GM19193 (cell line): ENCODE measurements at regions not wholly inside any gene's neighbourhood (a gene's known extent, or its start where the extent isn't known, plus 50 kb on each side); places are given as distances from the start of the nearest gene placed in this dataset.

ENCODE experiments used
- POLR2A ChIP-seq: IDR thresholded peaks from 4 replicates; pipeline ENCODE4 v1.6.1; 2011; ENCODE audit not compliant: insufficient read depth, insufficient read length; ENCODE audit errors: extremely low read depth

DNA sequence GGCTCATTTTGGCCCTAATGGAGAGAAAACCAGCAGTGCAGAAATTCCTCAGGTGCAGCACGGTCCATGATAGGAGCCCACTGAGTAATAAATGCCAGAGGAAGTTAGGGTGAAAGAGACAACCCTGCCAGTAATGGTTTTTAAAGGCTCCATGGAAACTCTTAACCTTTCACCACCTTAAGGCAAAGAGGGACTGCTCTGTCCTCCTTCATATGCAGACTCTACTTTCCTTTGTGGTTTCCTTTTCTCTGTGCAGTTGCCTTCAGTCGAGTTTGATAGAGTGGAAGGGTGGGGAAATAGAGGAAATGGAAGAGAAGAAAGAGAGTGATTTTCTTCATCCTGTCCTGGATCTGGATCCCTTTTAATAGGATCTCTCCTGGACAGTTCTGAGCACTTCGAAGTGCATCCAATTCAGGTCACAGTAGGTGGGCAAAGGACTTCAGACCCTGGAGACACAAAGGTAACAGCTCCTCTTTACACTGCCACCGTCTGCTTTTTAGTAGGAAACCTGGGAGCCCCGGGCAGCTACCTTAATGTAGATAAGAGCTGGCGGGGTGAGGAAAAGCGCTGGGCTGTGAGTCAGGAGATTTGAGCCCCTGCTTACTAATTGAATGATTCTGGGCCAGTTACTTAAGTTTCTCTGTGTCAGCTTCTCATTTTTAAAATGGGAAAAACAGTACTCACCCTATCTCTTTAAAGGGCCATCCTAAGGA, 294.8 kb downstream of the KCNRG start:
- TF ChIP-seq POLR2A: no peak

DNA sequence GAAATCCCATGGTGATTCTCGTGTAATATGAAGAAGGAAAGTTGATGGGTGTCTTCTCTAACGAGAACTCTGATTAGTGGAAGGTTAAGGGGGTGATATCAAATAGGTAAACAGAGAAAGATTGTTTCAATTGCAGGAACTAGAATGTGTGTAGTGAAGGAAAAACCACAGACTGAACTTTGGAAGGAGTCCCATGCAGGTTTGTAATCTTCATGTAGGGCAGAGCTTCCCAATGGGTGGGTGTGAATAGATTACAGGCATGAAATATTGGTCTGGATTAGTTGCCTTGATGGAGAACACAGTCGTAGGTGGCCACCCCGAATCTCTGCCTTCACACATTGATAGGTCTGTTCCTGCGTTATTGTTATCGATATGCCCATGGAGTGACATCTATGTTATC, 295.5 kb downstream of the KCNRG start:
- no peak for TF ChIP-seq POLR2A

DNA sequence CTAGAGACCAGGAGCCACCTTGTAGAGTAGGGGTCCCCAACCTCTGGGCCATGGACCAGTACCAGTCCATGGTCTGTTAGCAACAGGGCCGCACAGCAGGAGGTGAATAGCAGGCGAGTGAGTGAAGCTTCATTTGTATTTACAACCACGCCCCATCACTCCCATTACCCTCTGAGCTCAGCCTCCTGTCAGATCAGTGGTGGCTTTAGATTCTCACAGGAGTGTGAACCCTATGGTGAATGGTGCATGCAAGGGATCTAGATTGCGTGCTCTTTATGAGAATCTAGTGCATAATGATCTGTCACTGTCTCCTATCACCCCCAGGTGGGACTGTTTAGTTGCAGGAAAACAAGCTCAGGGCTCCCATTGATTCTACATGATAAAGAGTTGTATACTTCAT, 303.6 kb downstream of the KCNRG start:
- no peak for TF ChIP-seq POLR2A

DNA sequence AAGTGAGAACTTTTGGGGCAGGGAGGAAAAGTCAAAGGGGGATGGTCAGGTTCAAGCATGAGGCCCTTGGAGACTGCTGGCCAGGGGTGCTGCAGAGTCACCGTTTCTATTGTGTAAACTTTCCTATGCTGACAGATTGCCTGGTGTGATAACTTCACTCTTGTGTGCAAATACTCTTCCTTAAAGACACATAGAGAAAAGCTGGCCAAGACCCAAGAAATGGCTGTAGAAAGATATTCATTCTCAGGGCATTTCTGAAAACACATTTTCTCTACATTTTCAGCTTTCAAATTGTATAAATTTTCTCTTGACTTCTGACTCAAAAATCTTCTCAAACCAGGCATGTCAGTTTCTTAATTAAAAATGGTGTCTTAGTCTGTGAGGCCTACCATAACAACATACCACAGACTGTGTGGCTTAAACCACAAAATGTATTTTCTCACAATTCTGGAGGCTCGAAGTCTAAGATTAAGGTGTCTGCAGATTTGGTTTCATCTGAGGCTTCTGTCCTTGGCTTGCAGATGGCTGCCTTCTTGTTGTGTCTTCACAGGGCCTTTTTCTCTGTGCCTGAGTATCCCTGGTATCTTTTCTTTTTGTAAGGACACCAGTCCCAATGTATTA, 304.5 kb downstream of the KCNRG start:
- no peak for TF ChIP-seq POLR2A

DNA sequence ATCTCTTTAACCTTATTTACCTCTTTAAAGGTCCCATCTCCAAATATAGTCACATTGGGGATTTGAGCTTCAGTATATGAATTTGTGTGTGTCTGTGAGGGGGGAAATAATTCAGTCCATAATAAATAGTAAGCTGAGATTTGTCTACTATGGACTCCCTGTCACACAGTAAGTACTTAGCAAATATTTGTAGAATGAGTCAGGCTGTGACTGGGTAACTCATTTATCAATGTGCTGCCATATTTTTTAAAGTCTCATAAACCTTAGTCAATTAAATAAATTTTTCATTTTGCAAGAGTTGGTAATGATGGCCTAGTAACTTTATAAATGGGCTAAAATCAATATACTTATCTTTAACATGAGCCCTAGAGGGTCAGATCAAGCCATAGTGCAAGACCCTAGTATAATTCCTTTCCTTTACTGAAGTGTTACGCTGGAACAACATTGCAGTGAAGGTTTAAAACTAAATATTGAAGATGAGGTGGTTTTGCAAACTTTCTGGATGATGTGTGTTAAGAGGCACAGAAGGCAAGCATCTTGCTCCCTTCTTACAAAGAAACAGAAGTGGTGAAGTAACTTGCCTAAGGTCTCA, 305.1 kb downstream of the KCNRG start:
- TF ChIP-seq POLR2A: no peak

DNA sequence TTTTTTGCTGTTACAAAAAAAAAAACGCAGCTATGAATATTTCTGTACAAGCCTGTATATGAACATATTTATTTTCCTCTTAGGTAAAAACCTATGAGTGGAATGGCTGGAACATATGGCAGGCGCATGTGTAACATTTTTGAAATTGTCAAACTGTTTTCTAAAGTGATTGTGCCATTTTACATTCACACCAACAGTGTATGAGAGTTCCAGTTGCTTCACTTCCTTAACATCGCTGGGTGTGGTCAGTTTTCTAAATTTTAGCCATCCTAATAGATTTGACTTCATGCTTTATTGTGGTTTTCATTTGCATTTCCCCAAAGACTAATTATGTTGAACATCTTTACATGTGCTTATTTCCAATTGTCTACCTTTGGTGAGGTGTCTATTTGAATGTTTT, 306.8 kb downstream of the KCNRG start:
- TF ChIP-seq POLR2A: no peak

DNA sequence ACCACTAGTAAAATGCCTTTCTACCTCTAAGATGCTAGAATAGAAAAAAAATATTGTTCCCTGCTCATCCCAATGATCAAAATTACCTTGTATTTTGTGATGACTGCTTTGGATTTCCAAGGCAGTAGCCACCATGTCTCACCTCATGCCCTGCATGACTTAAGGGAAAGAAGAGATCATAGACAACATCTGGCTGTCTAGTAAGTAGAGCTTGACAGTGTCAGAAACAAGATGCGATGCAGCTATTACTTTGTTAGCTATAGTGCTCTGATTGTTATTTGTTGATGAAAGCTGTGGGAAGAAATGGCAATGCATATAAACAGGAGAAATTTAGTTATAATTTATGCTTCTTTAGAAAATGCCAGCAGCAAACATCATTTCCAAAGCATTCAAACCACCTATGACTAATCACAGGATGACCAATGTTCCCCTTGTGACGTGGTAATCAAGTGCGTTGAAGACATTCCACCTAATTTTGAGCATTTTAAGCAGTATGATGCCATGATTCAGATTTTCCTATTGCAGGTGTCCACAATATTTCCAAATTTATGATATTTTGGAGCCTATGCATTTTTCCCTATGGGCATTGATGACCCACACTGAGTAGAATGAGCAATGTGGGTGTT, 308.3 kb downstream of the KCNRG start:
- TF ChIP-seq POLR2A: no peak

DNA sequence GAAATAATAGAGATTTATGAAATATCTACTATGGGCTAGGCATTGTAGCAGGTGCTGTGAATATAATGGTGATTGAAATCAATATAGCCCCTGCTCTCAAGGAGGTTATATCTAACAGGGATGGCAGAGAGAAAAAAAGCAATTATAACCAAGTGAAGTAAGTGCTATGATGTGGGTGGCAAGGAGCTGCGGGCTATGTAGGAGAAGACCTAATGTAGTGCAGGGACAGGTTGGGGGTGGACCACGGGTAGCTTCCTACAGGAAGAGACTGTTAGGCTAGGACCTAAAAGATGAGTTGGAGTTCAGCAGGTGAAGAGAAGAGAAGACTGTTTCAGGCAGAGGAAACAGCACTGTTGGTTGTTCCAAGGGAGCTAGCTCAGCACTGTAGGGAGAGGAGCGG, 311.0 kb downstream of the KCNRG start:
- TF ChIP-seq POLR2A: no peak

DNA sequence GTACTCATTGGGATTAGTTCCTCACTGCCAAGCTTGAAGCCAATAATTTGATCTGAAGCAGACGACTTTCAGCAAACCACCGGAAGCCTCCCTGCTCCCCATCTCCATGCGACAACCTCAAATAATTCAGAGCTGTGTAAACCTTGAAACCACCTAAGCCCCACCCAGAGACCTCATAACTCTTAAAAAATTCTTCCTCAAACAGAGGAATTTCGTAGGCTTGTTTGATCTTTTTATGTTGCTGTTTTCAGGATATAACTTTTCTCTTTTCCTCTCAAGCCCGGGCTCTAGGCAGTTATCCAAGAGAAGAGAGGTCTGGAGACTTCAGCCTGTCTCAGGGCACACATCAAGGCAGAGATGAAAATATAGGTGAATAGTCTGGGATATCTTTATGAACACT, 311.6 kb downstream of the KCNRG start:
- TF ChIP-seq POLR2A: no peak

DNA sequence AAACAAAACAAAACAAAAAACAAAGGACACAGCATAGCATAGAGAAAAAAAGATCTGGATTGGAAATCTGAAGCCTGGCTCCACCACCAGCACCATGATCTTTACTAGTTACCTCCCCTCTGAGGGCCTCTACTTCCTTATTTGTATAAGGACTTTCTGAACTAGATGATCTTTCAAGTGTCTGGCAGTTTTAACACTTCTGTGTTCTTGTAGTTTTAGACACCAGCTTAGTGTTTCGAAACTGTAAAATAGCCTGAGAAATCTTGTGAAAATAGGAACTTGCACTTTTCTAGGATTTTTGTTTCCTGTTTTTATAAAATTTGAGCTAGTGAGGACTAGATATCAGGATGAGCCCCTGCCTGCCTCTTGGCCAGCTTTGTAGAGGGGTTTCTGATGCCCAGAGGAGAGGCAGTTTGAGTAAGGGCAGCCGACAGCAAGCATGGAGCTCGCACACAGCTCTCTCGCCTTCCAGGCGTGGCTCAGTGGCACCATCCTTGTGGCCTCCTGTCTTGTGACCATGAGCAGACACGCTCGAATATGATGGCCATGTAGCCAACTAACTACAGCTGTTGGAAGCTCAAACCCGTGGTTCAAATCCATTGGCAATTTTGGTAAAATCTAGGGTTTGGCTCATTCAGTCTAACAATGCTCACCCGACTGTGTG, 319.0 kb downstream of the KCNRG start:
- no peak for TF ChIP-seq POLR2A

DNA sequence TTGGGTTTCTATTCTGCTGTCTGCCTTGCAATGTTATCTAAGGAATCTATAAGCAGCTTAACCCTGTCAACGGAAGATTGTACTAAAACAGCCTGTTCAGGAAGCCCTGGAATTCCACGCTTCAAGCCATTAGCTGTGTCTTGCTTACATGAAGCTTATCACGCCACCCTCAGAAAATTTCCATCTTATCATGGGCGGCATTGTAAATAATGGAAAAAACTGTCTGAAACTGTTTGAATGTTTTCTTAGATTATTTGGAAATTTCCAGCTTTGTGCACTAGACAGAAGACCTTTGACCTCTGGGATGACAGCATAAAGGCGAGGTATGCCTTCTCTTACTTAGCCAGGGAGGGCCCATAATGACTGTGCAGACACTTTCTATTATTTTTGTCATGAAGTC, 319.7 kb downstream of the KCNRG start:
- no peak for TF ChIP-seq POLR2A

DNA sequence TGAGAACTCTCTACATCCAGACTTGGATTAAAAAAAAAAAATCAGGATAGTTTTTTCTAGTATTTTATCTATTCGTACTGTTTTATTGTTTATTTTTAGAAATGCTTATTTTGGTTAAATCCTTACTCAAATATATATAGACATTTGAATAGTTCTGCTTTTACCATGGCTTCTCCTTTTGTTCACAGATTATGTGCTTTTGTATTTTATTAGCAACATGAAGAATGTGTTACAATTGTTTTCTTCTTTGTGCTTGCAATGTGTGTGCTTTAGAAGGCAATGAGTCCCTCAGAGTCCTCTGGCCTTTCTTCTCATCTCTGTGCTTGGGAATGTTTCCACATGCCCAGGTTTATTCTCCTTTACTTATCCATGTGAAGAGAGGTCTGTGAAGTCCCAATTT, 324.0 kb downstream of the KCNRG start:
- TF ChIP-seq POLR2A: no peak

DNA sequence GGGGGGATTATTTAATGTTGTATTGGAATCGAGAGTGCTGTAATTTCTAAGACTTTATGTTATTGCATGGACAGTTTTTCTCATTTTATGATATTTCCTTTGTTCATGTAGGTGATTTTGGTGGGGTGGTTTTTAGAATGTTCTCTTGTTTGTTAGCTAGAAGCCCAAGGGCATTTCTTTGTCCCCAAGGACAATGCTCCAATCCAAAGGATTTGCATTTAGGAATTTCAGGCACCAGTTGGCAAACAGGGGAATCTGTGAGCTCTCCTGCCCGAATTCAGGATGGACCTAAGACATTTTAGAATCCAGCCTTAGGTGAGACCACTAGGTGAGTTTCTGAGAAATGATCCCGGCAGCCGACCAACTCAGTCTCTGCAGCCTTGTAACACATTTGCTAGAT, 324.9 kb downstream of the KCNRG start:
- no peak for TF ChIP-seq POLR2A

DNA sequence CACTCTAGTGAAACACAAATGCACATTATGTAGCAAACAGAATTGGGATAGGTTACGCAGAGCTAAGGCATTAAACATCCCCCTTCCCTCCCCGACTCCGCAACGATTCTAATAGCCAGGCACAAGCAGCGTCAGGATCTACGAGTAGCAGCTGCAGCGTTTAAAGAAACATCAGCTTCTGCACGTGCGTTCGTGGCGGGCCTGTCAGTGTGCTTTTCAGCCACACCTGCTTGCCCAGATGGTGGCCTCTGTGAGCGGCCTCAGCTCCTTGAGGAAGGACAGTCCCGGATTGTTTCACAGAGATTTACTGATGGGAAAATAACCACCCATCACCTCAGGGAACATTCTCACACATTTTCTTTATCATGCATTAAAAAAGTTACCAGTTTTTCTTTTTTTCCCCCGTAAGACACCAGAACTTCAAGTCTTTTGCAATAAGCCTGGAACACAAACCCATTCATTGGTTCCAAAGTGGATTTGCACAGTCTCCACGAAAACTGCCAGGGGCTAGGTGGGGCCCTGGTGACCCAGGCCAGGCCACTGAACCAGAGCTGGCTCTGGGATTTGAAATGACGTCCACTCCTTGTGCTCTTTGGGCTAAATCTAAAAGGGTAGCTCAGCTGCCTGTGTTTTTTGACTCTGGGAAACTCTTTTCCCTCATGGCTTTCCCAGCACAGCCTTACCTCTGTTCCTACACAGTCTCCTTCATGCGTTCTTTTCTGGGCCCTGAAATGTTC, 325.5 kb downstream of the KCNRG start:
- no peak for TF ChIP-seq POLR2A

DNA sequence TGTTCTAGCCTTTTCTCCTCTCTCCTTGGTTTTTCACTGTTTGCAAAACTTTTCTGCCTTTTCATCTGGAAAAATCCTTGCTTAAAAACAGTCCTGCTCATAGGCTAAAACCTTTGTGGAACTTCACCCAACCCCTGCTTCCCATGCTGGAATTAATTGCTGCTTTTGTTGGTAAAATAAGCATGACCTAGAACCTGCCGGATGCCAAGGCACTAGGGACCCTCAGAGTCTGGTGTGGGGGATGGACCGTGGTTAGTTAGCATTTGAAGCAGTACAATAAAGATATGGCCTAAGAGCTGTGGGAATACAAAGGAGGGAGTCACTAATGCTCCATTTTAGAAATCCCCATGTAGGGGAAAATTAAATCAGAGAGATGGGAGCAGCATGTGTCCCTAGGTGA, 326.3 kb downstream of the KCNRG start:
- no peak for TF ChIP-seq POLR2A

DNA sequence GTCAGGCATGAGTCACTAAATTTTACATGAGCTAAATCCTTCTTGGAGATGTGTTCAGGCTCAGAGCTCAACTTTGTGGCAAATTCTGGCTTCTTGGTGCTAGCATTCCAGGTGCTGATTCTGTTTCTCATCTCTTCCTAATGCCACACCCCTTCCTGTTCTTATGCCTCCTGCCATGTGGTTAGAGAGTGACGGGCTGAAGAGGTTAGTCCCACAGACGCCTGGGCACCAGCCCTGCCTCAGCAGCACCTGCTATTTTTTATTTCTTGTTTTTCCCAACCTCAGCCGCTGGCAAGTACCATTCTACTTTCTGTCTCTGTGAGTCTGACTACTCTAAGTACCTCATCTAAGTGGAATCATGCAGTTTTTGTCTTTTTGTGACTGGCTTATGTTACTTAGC, 329.5 kb downstream of the KCNRG start:
- TF ChIP-seq POLR2A: no peak

DNA sequence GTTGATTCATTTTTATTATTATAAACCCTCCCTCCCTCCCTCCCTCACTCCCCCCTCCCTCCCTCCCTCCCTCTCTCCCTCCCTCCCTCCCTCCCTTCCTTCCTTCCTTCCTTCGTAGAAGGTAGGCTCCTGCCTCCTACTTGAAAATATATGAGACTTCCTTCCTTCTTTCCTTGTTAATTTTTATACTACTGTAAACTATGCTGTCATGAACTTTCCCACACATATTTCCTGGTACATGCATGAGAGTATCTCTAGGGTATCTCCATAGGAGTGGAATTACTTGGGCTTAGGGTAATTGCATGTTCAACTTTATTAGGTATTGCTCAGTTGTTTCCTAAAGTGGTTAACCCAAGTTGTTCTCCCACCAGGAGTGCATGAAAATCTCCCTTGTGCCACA, 330.6 kb downstream of the KCNRG start:
- TF ChIP-seq POLR2A: no peak
